ENCODE measurements at regions not wholly inside any gene's neighbourhood (a gene's known extent, or its start where the extent isn't known, plus 50 kb on each side); places are given as distances from the start of the nearest gene placed in this dataset.
A peak's percentile ranks its signal among the peaks of the same experiment; 100 is the strongest.
"Not testable (repeated sequence)": the region's sequence is repeated elsewhere in the genome, so short reads cannot be mapped to it uniquely, and the experiment has no call there.

DNA sequence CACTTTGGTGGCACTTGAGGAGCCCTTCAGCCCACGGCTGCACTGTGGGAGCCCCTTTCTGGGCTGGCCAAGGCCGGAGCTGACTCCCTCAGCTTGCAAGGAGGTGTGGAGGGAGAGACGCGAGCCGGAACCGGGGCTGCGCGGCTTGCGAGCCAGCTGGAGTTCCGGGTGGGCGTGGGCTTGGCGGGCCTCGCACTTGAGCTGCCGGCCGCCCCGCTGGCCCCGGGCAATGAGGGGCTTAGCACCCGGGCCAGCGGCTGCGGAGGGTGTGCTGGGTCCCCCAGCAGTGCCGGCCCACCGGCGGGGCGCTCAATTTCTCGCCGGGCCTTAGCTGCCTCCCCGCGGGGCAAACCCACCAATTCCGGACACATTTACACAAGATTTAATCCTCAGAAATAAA is 113.7 kb upstream of the RXFP1 start:
- DNase-seq (ENCODE audit: low spot score), result not testable (repeated sequence)

DNA sequence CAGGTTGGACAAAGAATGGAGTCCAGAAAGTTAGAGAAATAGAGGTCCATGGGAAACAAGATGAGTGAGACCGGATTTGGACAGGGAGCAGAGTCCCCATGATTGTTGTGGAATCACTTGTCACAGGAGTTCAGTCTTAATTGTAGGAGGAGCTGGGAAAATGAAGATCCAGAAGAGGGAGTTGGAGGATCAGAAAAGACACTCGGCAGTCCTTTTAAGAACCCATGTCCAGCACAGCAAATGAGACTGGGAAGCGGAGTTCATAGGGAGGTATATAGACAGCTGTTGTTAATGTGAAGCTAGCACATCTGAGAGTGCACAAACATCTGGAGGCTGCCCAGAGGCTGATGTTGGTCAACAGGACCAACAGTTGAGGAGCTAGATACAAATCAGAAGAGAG is 111.4 kb upstream of the RXFP1 start:
- DNase-seq (ENCODE audit: low spot score), result no peak

GRCh38 chr4:158411269-158411668 is 110.4 kb upstream of the RXFP1 start:
- peak; percentile 25 for DNase-seq (ENCODE audit: low spot score)

DNA sequence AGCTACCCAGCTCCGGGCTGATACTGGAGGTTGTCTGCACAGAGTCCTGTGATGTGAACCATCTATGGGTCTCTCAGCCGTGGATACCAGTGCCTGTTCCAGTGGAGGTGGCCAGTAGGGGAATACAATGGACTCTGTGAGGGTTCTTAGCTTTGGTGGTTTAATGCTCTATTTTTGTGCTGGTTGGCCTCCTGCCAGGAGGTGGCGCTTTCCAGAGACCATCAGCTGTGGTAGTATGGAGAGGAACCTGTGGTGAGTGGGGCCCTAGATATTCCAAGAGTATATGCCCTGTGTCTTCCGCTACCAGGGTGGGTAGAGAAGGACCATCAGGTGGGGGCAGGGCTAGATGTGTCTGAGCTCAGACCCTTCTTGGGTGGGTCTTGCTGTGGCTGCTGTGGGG is 103.0 kb upstream of the RXFP1 start:
- not testable (repeated sequence) for DNase-seq (ENCODE audit: low spot score)

DNA sequence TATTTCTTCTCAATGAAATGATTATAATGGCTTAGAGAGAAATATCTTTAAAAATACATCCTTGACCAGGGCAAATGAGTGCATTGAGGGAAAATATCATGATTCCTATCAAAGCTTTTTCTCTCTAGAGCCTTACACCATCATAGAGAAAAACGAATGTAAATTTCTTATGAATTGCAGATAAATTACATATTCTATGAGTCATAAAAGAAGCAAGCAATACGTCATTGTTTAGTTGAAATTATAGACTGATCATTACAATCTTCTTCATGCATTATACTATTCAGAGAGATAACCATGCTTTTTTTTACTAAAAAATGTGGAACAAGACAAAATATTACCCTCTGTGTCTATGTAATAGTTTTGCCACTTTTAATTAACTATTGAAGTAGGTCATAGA is 100.9 kb upstream of the RXFP1 start:
- DNase-seq (ENCODE audit: low spot score), result no peak

DNA sequence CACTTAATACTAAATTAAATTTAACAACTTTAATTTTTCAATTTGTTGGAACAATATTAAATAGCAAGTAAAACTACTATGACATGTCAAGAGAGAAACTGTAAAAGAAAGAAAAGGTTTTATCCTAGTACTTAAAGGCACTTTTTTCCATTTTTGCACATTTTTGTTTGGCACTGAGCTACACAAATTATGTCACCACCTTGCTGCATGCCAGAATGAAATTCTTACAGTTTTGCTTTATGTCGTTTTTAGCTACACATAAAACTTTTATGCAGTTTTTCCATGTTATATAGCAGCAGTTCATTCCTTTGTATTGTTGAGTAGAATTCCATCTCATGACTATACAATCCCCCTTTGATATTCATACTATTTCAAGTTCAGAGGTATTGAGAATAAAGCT is 99.1 kb upstream of the RXFP1 start:
- DNase-seq (ENCODE audit: low spot score), result no peak

GRCh38 chr4:158428242-158428641 is 93.4 kb upstream of the RXFP1 start:
- no peak for DNase-seq (ENCODE audit: low spot score)

DNA sequence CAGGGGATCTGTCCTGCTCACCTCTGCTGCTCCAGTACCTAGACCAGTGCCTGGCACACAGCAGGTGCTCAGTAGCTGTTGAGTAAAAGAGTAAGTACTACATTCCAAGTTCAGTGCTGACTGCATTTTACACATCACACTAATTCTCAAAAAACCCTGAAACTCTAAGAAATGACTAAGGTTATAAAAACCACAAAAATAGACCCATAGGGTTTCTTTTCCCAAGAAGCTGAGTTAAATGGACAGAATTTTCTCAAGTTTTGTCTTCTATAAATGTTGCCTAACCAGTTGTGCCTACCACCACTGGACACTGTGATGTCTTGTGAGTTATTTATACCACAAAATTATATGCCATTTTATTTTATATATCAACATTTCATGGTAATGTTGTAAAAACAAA is 78.9 kb upstream of the RXFP1 start:
- no peak for DNase-seq (ENCODE audit: low spot score)

DNA sequence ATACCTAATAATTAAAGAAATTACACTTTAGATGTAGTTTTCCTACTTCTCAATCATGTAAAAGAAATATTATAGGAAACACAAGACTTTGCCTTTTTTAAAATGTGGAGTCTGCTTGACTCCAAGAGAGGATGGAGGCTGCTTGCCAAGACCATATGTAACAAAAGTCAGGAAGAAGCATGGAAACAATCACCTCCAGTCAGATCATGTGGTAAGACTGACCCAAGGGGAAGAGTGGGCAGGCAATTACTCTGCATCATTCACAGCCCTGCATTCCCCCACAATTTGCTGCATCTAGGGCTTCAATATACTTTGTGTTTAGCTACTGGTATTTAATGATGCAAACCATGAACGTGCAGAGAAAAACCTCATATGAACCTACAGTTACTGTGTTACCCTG is 78.0 kb upstream of the RXFP1 start:
- no peak for DNase-seq (ENCODE audit: low spot score)

- DNase-seq (ENCODE audit: low spot score), result no peak
These were observed 77.1 kb upstream of the RXFP1 start for GRCh38 chr4:158444621-158445020.

DNA sequence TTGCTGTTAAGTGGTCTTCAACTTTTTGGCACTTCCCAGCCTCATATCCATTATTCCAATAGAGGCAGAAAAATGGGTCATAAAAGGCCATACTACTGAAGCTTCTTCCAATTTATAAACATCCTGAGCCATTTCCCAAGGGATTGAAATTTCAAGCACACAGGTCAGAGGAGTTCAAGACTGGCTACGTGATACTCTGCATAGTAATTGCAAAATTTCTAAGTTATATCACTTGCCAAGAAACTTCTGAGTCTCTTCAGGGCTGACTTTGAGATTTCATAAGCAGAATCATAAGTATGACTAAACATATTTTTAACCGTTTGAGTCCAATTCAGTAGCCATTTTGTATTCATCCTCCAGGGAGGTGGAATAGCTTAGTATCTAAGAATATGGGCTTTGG is 75.6 kb upstream of the RXFP1 start:
- no peak for DNase-seq (ENCODE audit: low spot score)

- DNase-seq (ENCODE audit: low spot score), result no peak
These were observed 70.9 kb upstream of the RXFP1 start for GRCh38 chr4:158450741-158451140.

DNA sequence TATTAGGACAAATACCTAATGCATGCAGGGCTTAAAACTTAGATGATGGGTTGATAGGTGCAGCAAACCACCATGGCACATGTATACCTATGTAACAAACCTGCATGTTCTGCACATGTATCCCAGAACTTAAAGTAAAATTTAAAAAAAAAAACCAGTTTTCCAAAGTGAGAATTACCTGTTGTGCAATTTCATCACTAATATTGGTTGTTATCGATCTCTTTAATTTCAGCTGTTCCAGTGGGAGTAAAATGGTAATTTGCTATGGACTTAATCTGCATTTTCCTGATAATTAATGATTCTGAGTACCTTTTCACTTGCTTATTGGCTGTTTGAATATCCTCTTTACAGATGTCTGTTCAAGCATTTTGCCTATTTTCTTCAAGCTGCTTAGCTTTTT is 69.6 kb upstream of the RXFP1 start:
- DNase-seq (ENCODE audit: low spot score), result not testable (repeated sequence)

DNA sequence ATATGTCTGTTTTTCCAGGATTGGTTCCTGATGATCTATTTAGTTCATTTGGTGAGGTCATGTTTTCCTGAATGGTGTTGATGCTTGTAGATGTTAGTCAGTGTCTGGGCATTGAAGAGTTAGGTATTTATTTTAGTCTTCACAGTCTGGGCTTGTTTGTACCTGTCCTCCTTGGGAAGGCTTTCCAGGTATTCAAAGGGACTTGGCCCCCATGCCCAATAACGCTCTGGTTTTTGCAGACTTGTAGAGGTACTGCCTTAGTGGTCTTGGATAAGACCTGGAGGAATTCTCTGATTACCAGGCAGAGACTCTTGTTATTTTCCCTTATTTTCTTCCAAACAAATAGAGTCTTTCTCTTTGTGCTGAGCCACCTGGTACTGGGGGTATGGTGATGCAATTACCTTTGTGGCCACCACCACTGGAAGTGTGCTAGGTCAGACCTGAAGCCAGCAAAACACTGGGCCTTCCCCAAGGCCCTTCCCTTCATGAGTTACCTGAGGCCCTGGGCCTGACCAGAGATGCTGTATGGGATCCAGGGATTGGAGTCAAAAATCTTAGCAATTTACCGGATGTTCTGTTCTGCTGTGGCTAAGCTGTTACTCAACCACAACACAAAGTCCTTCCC is 63.3 kb upstream of the RXFP1 start:
- DNase-seq (ENCODE audit: low spot score), result no peak

DNA sequence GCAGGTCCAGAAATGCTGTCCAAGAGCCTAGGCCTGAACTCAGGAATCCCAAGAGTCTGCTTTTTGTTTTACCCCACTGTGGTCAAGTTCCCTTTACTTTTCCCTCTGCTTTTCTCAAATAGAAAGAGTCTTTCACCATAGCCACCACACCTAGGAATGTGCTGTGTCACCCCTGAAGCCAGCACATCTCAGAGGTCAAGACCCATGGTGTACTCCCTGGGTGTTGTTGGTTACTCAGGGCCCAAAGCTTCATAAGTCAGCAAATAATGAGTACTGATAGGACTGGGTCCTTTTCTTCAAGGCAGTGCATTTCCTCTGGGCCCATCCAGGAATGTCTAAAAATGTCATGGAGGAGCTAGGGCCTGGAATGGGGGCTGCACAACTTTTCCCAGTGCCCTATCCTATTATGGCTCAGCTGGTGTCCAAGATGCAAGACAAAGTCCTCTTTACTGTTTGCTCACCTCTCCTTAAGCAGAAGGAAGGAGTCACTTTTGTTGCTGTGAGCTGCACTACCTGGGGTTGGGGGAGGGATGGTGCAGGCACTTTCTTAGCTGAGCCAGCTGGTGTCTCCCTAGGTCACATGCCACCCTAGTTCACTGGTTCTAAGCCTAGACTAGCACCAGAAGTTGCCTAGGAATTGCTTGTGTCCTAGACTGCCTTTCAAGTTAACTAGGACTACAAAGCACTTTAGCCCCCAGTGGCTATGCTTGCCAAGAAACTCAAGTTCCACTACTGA is 62.4 kb upstream of the RXFP1 start:
- no peak for DNase-seq (ENCODE audit: low spot score)

GRCh38 chr4:158461336-158461735 is 60.3 kb upstream of the RXFP1 start:
- DNase-seq (ENCODE audit: low spot score), result no peak

- DNase-seq (ENCODE audit: low spot score), result no peak
These were observed 59.1 kb upstream of the RXFP1 start for GRCh38 chr4:158462611-158463010.
